ENCODE measurements at regions not wholly inside any gene's neighbourhood (a gene's known extent, or its start where the extent isn't known, plus 50 kb on each side); places are given as distances from the start of the nearest gene placed in this dataset.

GRCh38 chr1:87794788-87795614 is 466.3 kb downstream of the LMO4 start:
- BruUV-seq (replicated peaks) = no TSS peak
- H3K4me1 ChIP-seq (ENCODE audit: insufficient read depth, low read length, poor library complexity, severe bottlenecking) = no peaks in the 10 kb centered on the region
- POLR2A ChIA-PET = interaction anchor here (0.6 kb wide), 1 partner anchor 524 kb away, joined by 3 read pairs; no protein-coding TSS in a partner anchor
- no peak for TF ChIP-seq CTCF (conservative IDR thresholded peaks at IDR 0.05; ENCODE audit: low read length)
- TF ChIP-seq EZH2phosphoT487 (IDR thresholded peaks at IDR 0.05; ENCODE audit: borderline replicate concordance, low read depth, low read length) = no peak
- H3K79me2 ChIP-seq (ENCODE audit: insufficient read depth, low read depth, low read length) = no peaks in the 10 kb centered on the region
- no peak for DNase-seq (ENCODE audit: low spot score)
- no peak overlapping the region for H3K27ac ChIP-seq (ENCODE audit: low read depth, low read length, poor library complexity, severe bottlenecking)
- H3K9me2 ChIP-seq (ENCODE audit: insufficient read depth, low read length) = no peaks in the 10 kb centered on the region
- H3K9me3 ChIP-seq (ENCODE audit: low read length) = no peaks in the 10 kb centered on the region
- no peak overlapping the region for H3K4me3 ChIP-seq (ENCODE audit: low read depth, low read length, poor library complexity, severe bottlenecking)
- CTCF ChIA-PET (ENCODE audit: unreplicated experiment) = interaction anchor here (0.6 kb wide), 1 partner anchor 113 kb away, joined by 17 read pairs; no protein-coding TSS in a partner anchor
- no peaks in the 10 kb centered on the region for H3K36me3 ChIP-seq (ENCODE audit: insufficient read depth, low read length)
- H3K4me2 ChIP-seq (ENCODE audit: low read length) = no peak overlapping the region
- H4K20me1 ChIP-seq (ENCODE audit: insufficient read depth, low read length) = no peaks in the 10 kb centered on the region
- intact Hi-C loops (cut with micrococcal nuclease; ENCODE audit: unreplicated experiment) = no loop called here
- no peak overlapping the region for H2AFZ ChIP-seq (ENCODE audit: low read length)

- no peak overlapping the region for H2AFZ ChIP-seq (ENCODE audit: low read length)
- TF ChIP-seq EZH2phosphoT487 (IDR thresholded peaks at IDR 0.05; ENCODE audit: borderline replicate concordance, low read depth, low read length) (no peak), CTCF (conservative IDR thresholded peaks at IDR 0.05; ENCODE audit: low read length) (no peak)
- H3K9me3 ChIP-seq (ENCODE audit: low read length) = no peaks in the 10 kb centered on the region
- no peaks in the 10 kb centered on the region for H3K79me2 ChIP-seq (ENCODE audit: insufficient read depth, low read depth, low read length)
- no peaks in the 10 kb centered on the region for H4K20me1 ChIP-seq (ENCODE audit: insufficient read depth, low read length)
- no peaks in the 10 kb centered on the region for H3K36me3 ChIP-seq (ENCODE audit: insufficient read depth, low read length)
- H3K4me1 ChIP-seq (ENCODE audit: insufficient read depth, low read length, poor library complexity, severe bottlenecking) = no peaks in the 10 kb centered on the region
- no peak overlapping the region for H3K27ac ChIP-seq (ENCODE audit: low read depth, low read length, poor library complexity, severe bottlenecking)
- H3K4me3 ChIP-seq (ENCODE audit: low read depth, low read length, poor library complexity, severe bottlenecking) = no peak overlapping the region
- no peak for DNase-seq (ENCODE audit: low spot score)
- BruUV-seq (replicated peaks) = no TSS peak
- ChIA-PET POLR2A (no interaction called here), CTCF (ENCODE audit: unreplicated experiment) (no interaction called here)
- intact Hi-C loops (cut with micrococcal nuclease; ENCODE audit: unreplicated experiment) = no loop called here
- H3K9me2 ChIP-seq (ENCODE audit: insufficient read depth, low read length) = no peaks in the 10 kb centered on the region
- no peak overlapping the region for H3K4me2 ChIP-seq (ENCODE audit: low read length)
These were observed 467.1 kb downstream of the LMO4 start for GRCh38 chr1:87795615-87796337.

- H3K4me3 ChIP-seq (ENCODE audit: low read depth, low read length, poor library complexity, severe bottlenecking) = no peak overlapping the region
- no peaks in the 10 kb centered on the region for H3K79me2 ChIP-seq (ENCODE audit: insufficient read depth, low read depth, low read length)
- CTCF ChIA-PET (ENCODE audit: unreplicated experiment) = no interaction called here
- TF ChIP-seq CTCF (conservative IDR thresholded peaks at IDR 0.05; ENCODE audit: low read length) (no peak), EZH2phosphoT487 (IDR thresholded peaks at IDR 0.05; ENCODE audit: borderline replicate concordance, low read depth, low read length) (no peak)
- H3K36me3 ChIP-seq (ENCODE audit: insufficient read depth, low read length) = no peaks in the 10 kb centered on the region
- H3K4me1 ChIP-seq (ENCODE audit: insufficient read depth, low read length, poor library complexity, severe bottlenecking) = no peaks in the 10 kb centered on the region
- no peaks in the 10 kb centered on the region for H3K9me2 ChIP-seq (ENCODE audit: insufficient read depth, low read length)
- no peak overlapping the region for H3K4me2 ChIP-seq (ENCODE audit: low read length)
- no peaks in the 10 kb centered on the region for H4K20me1 ChIP-seq (ENCODE audit: insufficient read depth, low read length)
- no peaks in the 10 kb centered on the region for H3K9me3 ChIP-seq (ENCODE audit: low read length)
- intact Hi-C loops (cut with micrococcal nuclease; ENCODE audit: unreplicated experiment) = no loop called here
- no TSS peak for BruUV-seq (replicated peaks)
- POLR2A ChIA-PET = no interaction called here
- H2AFZ ChIP-seq (ENCODE audit: low read length) = no peak overlapping the region
- DNase-seq (ENCODE audit: low spot score) = no peak
- H3K27ac ChIP-seq (ENCODE audit: low read depth, low read length, poor library complexity, severe bottlenecking) = no peak overlapping the region
These were observed 467.8 kb downstream of the LMO4 start for GRCh38 chr1:87796471-87796901.

All from OCI-LY7 (cell line).